ENCODE measurements at regions not wholly inside any gene's neighbourhood (a gene's known extent, or its start where the extent isn't known, plus 50 kb on each side); places are given as distances from the start of the nearest gene placed in this dataset.
"Not testable (repeated sequence)": the region's sequence is repeated elsewhere in the genome, so short reads cannot be mapped to it uniquely, and the experiment has no call there.

- no peak for DNase-seq
These were observed 627.6 kb upstream of the PHF14 start for GRCh38 chr7:10346032-10346431.

DNA sequence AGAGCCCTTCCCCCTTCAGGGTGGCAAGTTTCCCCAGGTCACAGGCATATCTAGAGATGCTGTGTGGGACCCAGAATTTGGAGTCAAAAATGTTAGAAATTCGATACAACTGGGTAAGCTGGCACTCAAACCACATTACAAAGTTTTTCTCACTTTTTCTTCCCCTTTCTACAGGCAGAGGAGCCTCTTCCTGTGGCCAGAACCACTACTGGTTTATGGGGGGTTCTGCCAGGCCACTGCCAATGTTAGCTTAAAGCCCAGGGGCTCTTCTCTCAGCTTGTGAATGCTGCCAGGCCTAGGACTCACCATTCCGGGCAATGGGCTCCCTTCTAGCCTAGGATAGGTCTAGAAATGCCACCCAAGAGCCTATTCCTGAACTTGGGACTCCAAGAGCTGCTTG lies 617.9 kb upstream of the PHF14 start:
- no peak for DNase-seq

GRCh38 chr7:10360050-10360449 lies 613.6 kb upstream of the PHF14 start:
- no peak for DNase-seq

DNA sequence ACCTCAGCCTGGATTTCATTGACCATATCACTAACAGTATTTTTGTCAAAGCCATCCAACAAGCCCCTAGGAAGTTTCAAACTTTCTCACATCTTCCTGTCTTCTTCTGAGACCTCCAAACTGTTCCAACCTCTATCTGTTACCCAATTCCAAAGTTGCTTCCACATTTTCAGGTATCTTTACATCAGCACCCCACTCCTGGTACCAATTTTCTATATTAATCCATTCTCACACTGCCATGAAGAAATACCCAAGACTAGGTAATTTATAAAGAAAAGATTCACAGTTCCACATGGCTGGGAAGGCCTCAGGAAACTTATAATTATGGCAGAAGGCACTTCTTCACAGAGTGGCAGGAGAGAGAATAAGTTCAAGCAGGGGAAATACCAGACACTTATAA lies 571.9 kb upstream of the PHF14 start:
- no peak for DNase-seq

DNA sequence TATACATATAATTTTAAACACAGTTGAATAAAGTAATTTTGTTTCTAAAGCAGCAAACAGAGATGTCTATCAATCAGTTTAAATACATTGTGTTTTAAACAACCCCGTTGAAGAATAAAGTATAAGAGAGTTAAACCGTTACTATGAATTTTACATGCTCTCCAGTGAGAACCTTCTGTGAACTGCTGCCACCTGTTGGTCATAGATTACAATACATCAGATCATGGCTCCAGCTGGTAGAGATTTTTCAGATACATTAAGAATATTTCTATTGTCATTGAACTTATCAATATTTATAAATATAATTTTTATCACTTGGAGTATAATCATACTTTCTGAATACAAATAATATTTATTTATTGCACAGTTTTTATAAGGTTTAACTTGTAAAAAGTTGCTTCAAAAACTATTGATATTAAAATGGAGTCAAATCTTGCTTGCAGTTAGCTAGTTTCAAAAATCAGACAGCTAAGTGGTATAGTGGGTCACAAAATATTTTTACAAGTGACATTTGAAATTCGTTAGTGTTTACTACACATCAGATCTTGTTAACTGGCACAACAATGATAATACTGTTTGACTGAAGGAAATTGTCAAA lies 561.2 kb upstream of the PHF14 start:
- DNase-seq, result no peak

DNA sequence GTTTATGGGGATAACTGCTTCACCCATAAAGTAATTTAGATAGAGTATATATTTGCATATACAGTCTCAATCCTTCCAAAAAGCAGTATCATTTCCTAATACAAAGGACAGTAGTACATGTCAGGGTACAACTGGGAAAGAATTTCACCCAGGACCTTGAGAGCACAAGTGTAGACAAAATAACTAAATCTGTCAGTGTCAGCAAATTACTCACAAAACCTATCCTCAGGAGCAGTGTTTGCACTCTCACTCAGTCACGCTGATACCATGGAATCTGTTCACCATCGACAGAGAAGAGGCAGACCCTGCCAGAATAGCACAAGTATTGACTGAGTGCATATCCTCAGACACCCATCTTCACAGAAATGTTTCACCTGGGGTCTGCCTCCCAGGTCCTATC lies 554.7 kb upstream of the PHF14 start:
- no peak for DNase-seq

GRCh38 chr7:10429031-10429430 lies 544.6 kb upstream of the PHF14 start:
- no peak for DNase-seq

- DNase-seq, result no peak
These were observed 544.2 kb upstream of the PHF14 start for GRCh38 chr7:10429511-10429910.

GRCh38 chr7:10436302-10436701 lies 537.4 kb upstream of the PHF14 start:
- no peak for DNase-seq

DNA sequence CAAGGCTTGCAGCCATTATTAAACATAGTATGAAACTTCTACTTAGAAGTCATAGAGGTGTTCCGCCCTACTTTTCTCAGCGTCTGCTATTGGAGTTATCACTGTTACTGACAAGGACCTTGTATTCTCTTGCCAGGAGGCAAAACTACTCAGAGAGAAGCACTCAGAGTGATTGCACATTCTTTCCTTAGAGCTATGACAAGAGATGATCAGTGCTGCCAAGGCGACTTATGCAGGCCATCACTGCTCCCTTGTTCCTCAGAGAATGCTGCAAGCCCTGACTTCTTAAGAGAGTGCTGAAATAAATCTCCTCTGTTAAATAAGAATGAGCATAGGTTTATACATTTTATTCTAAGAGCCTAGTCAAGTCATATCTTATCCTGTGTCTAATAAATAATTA lies 534.6 kb upstream of the PHF14 start:
- DNase-seq, result no peak

DNA sequence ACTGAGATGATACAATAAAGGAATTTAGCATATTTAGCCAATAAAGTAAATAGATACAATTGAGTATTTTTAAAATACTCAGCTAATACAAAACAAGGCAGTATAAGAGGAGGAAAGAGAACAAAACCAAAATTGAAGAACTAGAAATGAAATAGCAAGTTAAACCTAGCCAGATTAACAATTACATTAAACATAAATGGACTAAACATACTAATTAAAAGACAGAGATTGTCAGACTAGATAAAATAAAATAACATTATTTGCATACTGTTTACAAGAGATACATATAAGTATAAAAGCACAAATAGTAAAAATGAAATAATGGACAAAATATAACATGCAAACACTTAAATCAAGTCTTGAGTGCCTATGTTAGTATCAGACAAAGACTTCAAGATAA lies 517.7 kb upstream of the PHF14 start:
- DNase-seq, result no peak

- DNase-seq, result no peak
These were observed 513.2 kb upstream of the PHF14 start for GRCh38 chr7:10460474-10460873.

DNA sequence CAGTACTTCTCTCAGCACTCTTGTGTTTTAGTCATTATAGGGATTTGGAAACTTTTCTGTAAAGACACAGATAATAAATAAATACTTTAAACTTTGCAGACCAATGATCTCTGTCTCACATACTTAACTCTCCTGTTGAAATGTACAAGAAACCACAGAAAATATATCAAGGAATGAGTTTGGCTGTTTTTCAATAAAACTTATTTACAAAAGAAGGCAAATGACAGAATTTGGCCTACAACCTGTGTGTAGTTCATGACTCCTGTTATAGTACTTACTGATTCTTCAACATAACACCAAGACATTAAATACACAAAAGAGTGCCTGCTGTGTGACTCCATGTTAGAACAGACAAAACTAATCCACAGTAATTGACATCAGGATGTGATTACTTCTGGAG lies 510.0 kb upstream of the PHF14 start:
- DNase-seq, result no peak

DNA sequence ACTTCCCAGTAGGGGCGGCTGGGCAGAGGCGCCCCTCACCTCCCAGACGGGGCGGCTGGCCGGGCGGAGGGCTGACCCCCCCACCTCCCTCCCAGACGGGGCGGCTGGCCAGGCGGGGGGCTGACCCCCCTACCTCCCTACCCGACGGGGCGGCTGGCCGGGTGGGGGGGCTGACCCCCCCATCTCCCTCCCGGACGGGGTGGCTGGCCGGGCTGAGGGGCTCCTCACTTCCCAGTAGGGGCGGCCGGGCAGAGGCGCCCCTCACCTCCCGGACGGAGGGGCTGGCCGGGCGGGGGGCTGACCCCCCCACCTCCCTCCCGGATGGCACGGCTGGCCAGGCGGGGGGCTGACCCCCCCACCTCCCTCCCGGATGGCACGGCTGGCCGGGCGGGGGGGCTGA lies 508.1 kb upstream of the PHF14 start:
- not testable (repeated sequence) for DNase-seq

GRCh38 chr7:10468908-10469307 lies 504.8 kb upstream of the PHF14 start:
- no peak for DNase-seq

DNA sequence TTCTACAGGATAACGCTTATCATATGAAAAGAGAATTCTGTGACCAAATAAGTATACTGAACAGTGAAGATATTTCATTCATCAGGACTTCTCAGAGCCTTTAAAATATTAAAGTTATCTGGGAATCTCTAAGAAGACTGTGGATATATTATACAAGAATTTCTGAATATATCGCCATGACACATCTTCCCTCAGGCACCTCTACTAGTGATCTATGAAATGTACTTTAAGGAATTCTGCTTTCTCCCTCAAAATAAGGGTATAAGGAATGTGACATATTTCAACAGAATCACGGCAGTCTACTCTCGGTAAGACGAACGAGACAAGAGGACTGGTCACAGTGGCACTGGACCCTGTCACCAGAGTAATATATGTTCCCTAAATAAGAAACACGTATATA lies 504.2 kb upstream of the PHF14 start:
- DNase-seq, result no peak

DNA sequence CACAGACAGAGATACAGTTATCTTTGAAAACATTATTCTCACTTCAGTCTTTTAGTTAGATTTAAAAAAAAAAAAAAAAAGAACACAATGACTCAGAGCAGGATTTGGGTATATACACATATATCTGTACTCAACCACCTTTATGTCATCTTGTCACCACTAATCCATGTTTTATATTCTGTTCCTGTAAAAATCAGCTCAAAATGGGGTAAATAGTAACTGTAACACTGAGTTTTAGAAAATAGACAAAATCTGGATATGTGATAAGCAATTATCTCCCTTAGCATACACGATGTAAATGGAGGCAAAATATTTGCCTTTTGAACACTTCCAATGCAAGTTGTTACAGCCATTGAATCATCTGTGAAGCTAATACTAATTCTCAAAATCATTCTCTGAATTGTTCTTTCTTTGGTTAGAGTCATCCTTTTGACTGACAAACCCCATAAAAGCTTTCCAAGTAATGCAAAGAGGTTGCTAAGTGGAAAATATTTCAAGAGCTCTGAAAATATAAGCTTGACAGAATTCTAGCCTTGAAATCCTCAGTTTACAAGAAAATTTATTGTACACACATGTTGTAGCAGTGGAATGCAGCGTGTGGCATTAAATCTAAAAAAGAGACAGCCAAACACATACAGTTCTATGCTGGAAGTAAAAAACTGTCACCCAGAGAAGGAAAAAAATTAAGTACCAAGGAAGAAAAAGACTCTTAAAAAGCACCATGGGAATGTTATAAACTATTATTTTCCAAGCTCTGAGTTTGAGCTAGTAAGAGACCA lies 502.2 kb upstream of the PHF14 start:
- no peak for DNase-seq

DNA sequence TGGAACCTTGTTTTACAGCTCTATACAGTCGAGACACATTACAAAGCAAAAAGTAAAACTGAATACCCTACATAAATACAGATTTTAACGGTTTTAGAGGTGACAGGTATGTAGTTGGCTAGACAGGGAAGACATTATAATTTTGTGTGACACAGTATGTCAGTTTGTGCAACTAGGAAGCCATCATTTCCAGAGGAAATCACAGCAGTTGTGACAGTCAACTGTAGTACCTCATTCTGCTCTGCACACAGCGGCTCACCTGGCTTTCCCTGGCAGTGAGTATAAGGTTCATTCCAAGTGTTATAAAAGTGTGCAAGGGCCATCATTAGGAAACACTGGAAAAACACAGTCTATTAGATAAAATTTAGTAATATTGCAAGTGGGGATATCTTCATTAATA lies 501.6 kb upstream of the PHF14 start:
- no peak for DNase-seq

- no peak for DNase-seq
These were observed 500.1 kb upstream of the PHF14 start for GRCh38 chr7:10473569-10473968.

- DNase-seq, result no peak
These were observed 499.6 kb upstream of the PHF14 start for GRCh38 chr7:10474048-10474447.

GRCh38 chr7:10475940-10476641 lies 497.6 kb upstream of the PHF14 start:
- no peak for DNase-seq

DNA sequence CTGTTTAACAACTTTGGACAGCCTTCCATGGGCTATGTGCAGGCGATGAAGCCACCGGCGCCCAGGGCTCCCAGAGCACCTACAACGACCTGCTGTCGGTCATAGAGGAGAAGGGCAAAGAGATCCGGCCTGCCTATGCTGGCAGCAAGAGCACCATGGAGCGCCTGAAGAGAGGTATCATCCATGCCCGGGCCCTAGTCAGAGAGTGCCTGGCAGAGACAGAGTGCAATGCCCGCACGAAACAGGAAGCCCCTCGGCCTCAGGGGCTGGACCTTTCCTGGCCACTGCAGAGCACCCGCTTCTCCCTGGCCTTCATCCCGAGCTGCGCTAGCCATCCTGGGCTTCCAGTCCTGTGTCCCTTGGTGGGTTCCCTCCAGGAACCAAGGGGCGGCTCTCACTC lies 497.0 kb upstream of the PHF14 start:
- no peak for DNase-seq

- no peak for DNase-seq
These were observed 490.0 kb upstream of the PHF14 start for GRCh38 chr7:10483671-10484070.

GRCh38 chr7:10484767-10485166 lies 488.9 kb upstream of the PHF14 start:
- DNase-seq, result no peak
